ENCODE measurements at regions not wholly inside any gene's neighbourhood (a gene's known extent, or its start where the extent isn't known, plus 50 kb on each side); places are given as distances from the start of the nearest gene placed in this dataset.
"Not testable (repeated sequence)": the region's sequence is repeated elsewhere in the genome, so short reads cannot be mapped to it uniquely, and the experiment has no call there.

GRCh38 chr3:153396581-153396980, 234.6 kb downstream of the RAP2B start:
- H3K4me3 ChIP-seq: no peak overlapping the region
- H3K4me1 ChIP-seq: peaks cover 2% of the 10 kb centered on the region
- no peak for DNase-seq (ENCODE audit: low spot score in 2 of 2)
- peaks cover 17% of the 10 kb centered on the region for H3K9me3 ChIP-seq
- H3K27me3 ChIP-seq: no peaks in the 10 kb centered on the region
- H3K27ac ChIP-seq: no peak overlapping the region
- H3K36me3 ChIP-seq: no peaks in the 10 kb centered on the region
- TF ChIP-seq CTCF (IDR thresholded peaks at IDR 0.05): no peak
- TF ChIP-seq POLR2A (IDR thresholded peaks at IDR 0.05): no peak
- no peak for TF ChIP-seq EP300 (IDR thresholded peaks at IDR 0.05)
- TF ChIP-seq POLR2AphosphoS5 (IDR thresholded peaks at IDR 0.05): no peak
- 81% methylated on average over 2 of the region's 2 CpGs for WGBS

GRCh38 chr3:153397794-153398193, 235.8 kb downstream of the RAP2B start:
- H3K9me3 ChIP-seq: peaks cover 13% of the 10 kb centered on the region
- no peak overlapping the region for H3K27ac ChIP-seq
- no peaks in the 10 kb centered on the region for H3K36me3 ChIP-seq
- peaks cover 2% of the 10 kb centered on the region for H3K4me1 ChIP-seq
- H3K4me3 ChIP-seq: no peak overlapping the region
- no peak for DNase-seq (ENCODE audit: low spot score in 2 of 2)
- WGBS: 47% methylated on average over 2 of the region's 2 CpGs
- TF ChIP-seq POLR2A (IDR thresholded peaks at IDR 0.05) (no peak), CTCF (IDR thresholded peaks at IDR 0.05) (no peak), POLR2AphosphoS5 (IDR thresholded peaks at IDR 0.05) (no peak), EP300 (IDR thresholded peaks at IDR 0.05) (no peak)
- H3K27me3 ChIP-seq: no peaks in the 10 kb centered on the region

- Histone ChIP-seq H3K27ac (no peak overlapping the region), H3K4me3 (no peak overlapping the region)
Observed at GRCh38 chr3:153399636-153400035, 237.6 kb downstream of the RAP2B start.

GRCh38 chr3:153400641-153401040, 238.6 kb downstream of the RAP2B start:
- Histone ChIP-seq H3K36me3 (no peaks in the 10 kb centered on the region), H3K4me1 (peaks cover 2% of the 10 kb centered on the region), H3K4me3 (no peak overlapping the region), H3K27ac (no peak overlapping the region), H3K27me3 (no peaks in the 10 kb centered on the region), H3K9me3 (no peaks in the 10 kb centered on the region)
- DNase-seq (ENCODE audit: low spot score in 2 of 2): no peak
- no peak for TF ChIP-seq POLR2AphosphoS5 (IDR thresholded peaks at IDR 0.05)
- TF ChIP-seq POLR2A (IDR thresholded peaks at IDR 0.05): no peak
- TF ChIP-seq CTCF (IDR thresholded peaks at IDR 0.05): no peak
- no peak for TF ChIP-seq EP300 (IDR thresholded peaks at IDR 0.05)

More at GRCh38 chr3:153399636-153400035, 237.6 kb downstream of the RAP2B start:
- TF ChIP-seq POLR2AphosphoS5 (IDR thresholded peaks at IDR 0.05): no peak
- H3K9me3 ChIP-seq: no peaks in the 10 kb centered on the region
- H3K4me1 ChIP-seq: peaks cover 2% of the 10 kb centered on the region
- no peak for DNase-seq (ENCODE audit: low spot score in 2 of 2)
- H3K27me3 ChIP-seq: no peaks in the 10 kb centered on the region
- H3K36me3 ChIP-seq: no peaks in the 10 kb centered on the region

GRCh38 chr3:153404157-153404556, 242.1 kb downstream of the RAP2B start:
- Histone ChIP-seq H3K36me3 (no peaks in the 10 kb centered on the region), H3K9me3 (no peaks in the 10 kb centered on the region), H3K27ac (no peak overlapping the region), H3K4me3 (no peak overlapping the region), H3K4me1 (peaks cover 2% of the 10 kb centered on the region), H3K27me3 (no peaks in the 10 kb centered on the region)
- TF ChIP-seq POLR2AphosphoS5 (IDR thresholded peaks at IDR 0.05) (no peak), CTCF (IDR thresholded peaks at IDR 0.05) (no peak), EP300 (IDR thresholded peaks at IDR 0.05) (no peak), POLR2A (IDR thresholded peaks at IDR 0.05) (no peak)
- DNase-seq (ENCODE audit: low spot score in 2 of 2): no peak
- 59% methylated on average over 2 of the region's 2 CpGs for WGBS

- H3K9me3 ChIP-seq; H3K4me3 ChIP-seq; H3K27me3 ChIP-seq; DNase-seq (ENCODE audit: low spot score in 2 of 2); H3K36me3 ChIP-seq; H3K27ac ChIP-seq; H3K4me1 ChIP-seq: not testable (repeated sequence)
- WGBS: 77% methylated on average over 4 of the region's 4 CpGs
Observed at GRCh38 chr3:153405320-153405719, 243.3 kb downstream of the RAP2B start.

All from suprapubic skin (tissue), 4 donors.